HepG2 (cell line): ENCODE measurements at regions not wholly inside any gene's neighbourhood (a gene's known extent, or its start where the extent isn't known, plus 50 kb on each side); places are given as distances from the start of the nearest gene placed in this dataset.

Source experiments
- ADNP ChIP-seq: sonication (generic); formaldehyde crosslinking; IDR thresholded peaks from 2 replicates; pipeline ENCODE4 v1.4.0; 2020; ENCODE audit warnings: missing genetic modification reagents
- GLI4 ChIP-seq: sonication (generic); formaldehyde crosslinking; IDR thresholded peaks from 2 replicates; pipeline ENCODE4 v1.5.1; 2020; ENCODE audit warnings: missing genetic modification reagents, mild to moderate bottlenecking, moderate library complexity, borderline replicate concordance
- HOXD1 ChIP-seq: sonication (generic); formaldehyde crosslinking; IDR thresholded peaks from 2 replicates; pipeline ENCODE4 v1.5.0; 2020; ENCODE audit warnings: missing genetic modification reagents
- JARID2 ChIP-seq: sonication (generic); formaldehyde crosslinking; IDR thresholded peaks from 2 replicates; pipeline ENCODE4 v1.8.1; 2023; ENCODE audit warnings: missing genetic modification reagents, inconsistent platforms; ENCODE audit not compliant: insufficient replicate concordance
- KDM5A ChIP-seq: fragments of 200-600 bp; sonication (generic); IDR thresholded peaks from 2 replicates; pipeline ENCODE4 v1.7.0; 2018; ENCODE audit warnings: antibody characterized with exemption, mild to moderate bottlenecking, low read length, borderline replicate concordance
- MATR3 ChIP-seq: sonication (generic); formaldehyde crosslinking; IDR thresholded peaks from 2 replicates; pipeline ENCODE4 v1.4.0; 2020; ENCODE audit warnings: missing genetic modification reagents
- PTBP1 ChIP-seq: fragments of 200-400 bp; formaldehyde crosslinking; IDR thresholded peaks from 2 replicates; pipeline ENCODE4 v1.6.1; 2018; ENCODE audit warnings: low read length, low read depth; ENCODE audit not compliant: poor library complexity, severe bottlenecking
- SATB2 ChIP-seq: sonication (generic); formaldehyde crosslinking; IDR thresholded peaks from 2 replicates; pipeline ENCODE4 v1.5.0; 2020; ENCODE audit warnings: missing genetic modification reagents
- SOX6 ChIP-seq, 2 experiments: fragments of 450-650 bp in 1 of 2; sonication (generic) in 1 of 2; formaldehyde crosslinking in 1 of 2; IDR thresholded peaks; 2 replicates each; pipeline versions ENCODE4 v1.4.0 to v1.6.1; 2017 to 2020; ENCODE audit warnings: antibody characterized with exemption in 1 of 2, mild to moderate bottlenecking in 1 of 2, missing genetic modification reagents in 1 of 2
- SP140L ChIP-seq: sonication (generic); formaldehyde crosslinking; IDR thresholded peaks from 2 replicates; pipeline ENCODE4 v1.4.0; 2020; ENCODE audit warnings: missing genetic modification reagents, borderline replicate concordance
- TEF ChIP-seq: sonication (generic); formaldehyde crosslinking; IDR thresholded peaks from 2 replicates; pipeline ENCODE4 v1.5.0; 2020; ENCODE audit warnings: missing genetic modification reagents
- ZNF24 ChIP-seq: fragments of 450-650 bp; IDR thresholded peaks from 2 replicates; pipeline ENCODE4 v1.6.1; 2017; ENCODE audit warnings: antibody characterized with exemption, mild to moderate bottlenecking
- ZNF275 ChIP-seq: sonication (generic); formaldehyde crosslinking; IDR thresholded peaks from 2 replicates; pipeline ENCODE4 v1.8.0; 2022; ENCODE audit warnings: missing genetic modification reagents, mild to moderate bottlenecking, inconsistent platforms, borderline replicate concordance
- ZNF350 ChIP-seq: sonication (generic); formaldehyde crosslinking; IDR thresholded peaks from 2 replicates; pipeline ENCODE4 v1.4.0; 2020; ENCODE audit warnings: mild to moderate bottlenecking, low read depth, missing genetic modification reagents, borderline replicate concordance
- ZNF547 ChIP-seq: sonication (generic); formaldehyde crosslinking; IDR thresholded peaks from 2 replicates; pipeline ENCODE4 v1.5.1; 2020; ENCODE audit warnings: mild to moderate bottlenecking, missing genetic modification reagents
- ZNF549 ChIP-seq: sonication (generic); formaldehyde crosslinking; IDR thresholded peaks from 2 replicates; pipeline ENCODE4 v1.5.0; 2020; ENCODE audit warnings: missing genetic modification reagents
- ZNF576 ChIP-seq: sonication (generic); formaldehyde crosslinking; IDR thresholded peaks from 2 replicates; pipeline ENCODE4 v1.4.0; 2020; ENCODE audit warnings: mild to moderate bottlenecking, missing genetic modification reagents
- ZNF598 ChIP-seq: sonication (generic); formaldehyde crosslinking; IDR thresholded peaks from 2 replicates; pipeline ENCODE4 v1.5.1; 2020; ENCODE audit warnings: mild to moderate bottlenecking, missing genetic modification reagents, borderline replicate concordance
- ZNF639 ChIP-seq: conservative IDR thresholded peaks from 2 replicates; pipeline ENCODE4 v1.6.1; 2018; ENCODE audit warnings: missing genetic modification reagents
- ZNF687 ChIP-seq: sonication (generic); formaldehyde crosslinking; IDR thresholded peaks from 2 replicates; pipeline ENCODE4 v1.5.1; 2020; ENCODE audit warnings: mild to moderate bottlenecking, missing genetic modification reagents, moderate library complexity
- ZNF7 ChIP-seq: IDR thresholded peaks from 2 replicates; pipeline ENCODE4 v1.6.1; 2016; ENCODE audit warnings: missing biosample characterization, missing genetic modification reagents
- TF ChIP-seq, protein P1 (sequence below): sonication (generic); formaldehyde crosslinking; IDR thresholded peaks from 2 replicates; pipeline ENCODE4 v1.5.0; 2020; ENCODE audit warnings: missing genetic modification reagents

GRCh38 chr15:62886431-62887071 lies 156.0 kb upstream of the TPM1 start (continued):
- TF ChIP-seq ZNF639 (no peak), ZNF598 (CRISPR knock-in tag) (0 out of 2 replicates have a peak, but pooled peaks have one; percentile 39), GLI4 (CRISPR knock-in tag) (no peak; the same call in 1 of the 2 replicates), ZNF24 (no peak), ZNF350 (CRISPR knock-in tag) (no peak), ZNF549 (CRISPR knock-in tag) (no peak), SOX6 (IDR thresholded peaks at IDR 0.05) (no peak), SOX6 (CRISPR knock-in tag; IDR thresholded peaks at IDR 0.05) (peak; percentile 98), ZNF7 (CRISPR knock-in tag) (no peak), SP140L (no peak), PTBP1 (no peak), HOXD1 (peak; percentile 77; the same call in 1 of the 2 replicates), ADNP (CRISPR knock-in tag) (no peak), ZNF275 (no peak), ZNF547 (CRISPR knock-in tag) (no peak), SATB2 (CRISPR knock-in tag) (no peak), TEF (CRISPR knock-in tag) (0 out of 2 replicates have a peak, but pooled peaks have one; percentile 29), JARID2 (no peak), MATR3 (CRISPR knock-in tag) (no peak), ZNF576 (CRISPR knock-in tag) (no peak), KDM5A (no peak), ZNF687 (CRISPR knock-in tag) (peak; percentile 81)
- TF ChIP-seq, protein P1, sequence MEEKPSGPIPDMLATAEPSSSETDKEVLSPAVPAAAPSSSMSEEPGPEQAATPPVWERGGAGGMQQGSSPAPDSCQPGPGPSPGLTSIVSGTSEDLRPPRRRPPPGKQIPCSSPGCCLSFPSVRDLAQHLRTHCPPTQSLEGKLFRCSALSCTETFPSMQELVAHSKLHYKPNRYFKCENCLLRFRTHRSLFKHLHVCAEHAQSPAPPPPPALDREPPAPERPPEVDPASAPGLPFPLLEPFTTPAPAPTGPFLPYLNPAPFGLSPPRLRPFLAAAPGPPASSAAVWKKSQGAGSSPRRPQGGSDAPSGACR (CRISPR knock-in tag): 0 out of 2 replicates have a peak, but pooled peaks have one; percentile 58
